PC-3 (cell line): ENCODE measurements at regions not wholly inside any gene's neighbourhood (a gene's known extent, or its start where the extent isn't known, plus 50 kb on each side); places are given as distances from the start of the nearest gene placed in this dataset.

Experiments used
- EZH2phosphoT487 ChIP-seq: fragments of 300-600 bp; sonication (generic); IDR thresholded peaks from 2 replicates; pipeline ENCODE4 v1.6.1; 2018; ENCODE audit warnings: mild to moderate bottlenecking, antibody characterized with exemption, low read length, borderline replicate concordance
- TF ChIP-seq, protein P1 (sequence below): fragments of 300-600 bp; sonication (generic); conservative IDR thresholded peaks from 2 replicates; pipeline ENCODE4 v1.5.1; 2017; ENCODE audit warnings: antibody characterized with exemption, low read depth, mild to moderate bottlenecking, low read length

- TF ChIP-seq, protein P1, sequence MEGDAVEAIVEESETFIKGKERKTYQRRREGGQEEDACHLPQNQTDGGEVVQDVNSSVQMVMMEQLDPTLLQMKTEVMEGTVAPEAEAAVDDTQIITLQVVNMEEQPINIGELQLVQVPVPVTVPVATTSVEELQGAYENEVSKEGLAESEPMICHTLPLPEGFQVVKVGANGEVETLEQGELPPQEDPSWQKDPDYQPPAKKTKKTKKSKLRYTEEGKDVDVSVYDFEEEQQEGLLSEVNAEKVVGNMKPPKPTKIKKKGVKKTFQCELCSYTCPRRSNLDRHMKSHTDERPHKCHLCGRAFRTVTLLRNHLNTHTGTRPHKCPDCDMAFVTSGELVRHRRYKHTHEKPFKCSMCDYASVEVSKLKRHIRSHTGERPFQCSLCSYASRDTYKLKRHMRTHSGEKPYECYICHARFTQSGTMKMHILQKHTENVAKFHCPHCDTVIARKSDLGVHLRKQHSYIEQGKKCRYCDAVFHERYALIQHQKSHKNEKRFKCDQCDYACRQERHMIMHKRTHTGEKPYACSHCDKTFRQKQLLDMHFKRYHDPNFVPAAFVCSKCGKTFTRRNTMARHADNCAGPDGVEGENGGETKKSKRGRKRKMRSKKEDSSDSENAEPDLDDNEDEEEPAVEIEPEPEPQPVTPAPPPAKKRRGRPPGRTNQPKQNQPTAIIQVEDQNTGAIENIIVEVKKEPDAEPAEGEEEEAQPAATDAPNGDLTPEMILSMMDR = no peak
- TF ChIP-seq EZH2phosphoT487 = no peak
Observed at GRCh38 chr4:75207902-75208301, 275.0 kb downstream of the PARM1 start.
